GM12864 (cell line): ENCODE measurements at regions not wholly inside any gene's neighbourhood (a gene's known extent, or its start where the extent isn't known, plus 50 kb on each side); places are given as distances from the start of the nearest gene placed in this dataset.

ENCODE experiments used
- DNase-seq: peaks from one replicate; pipeline ENCODE4 v3.0.0-alpha.2; 2011; ENCODE audit warnings: low read depth
- H3K4me3 ChIP-seq: 2 replicates; pipeline ENCODE4 v1.5.1; 2011; ENCODE audit warnings: mild to moderate bottlenecking, low read depth, low read length, control low read depth
- TF ChIP-seq, protein P1 (sequence below): IDR thresholded peaks from 2 replicates; pipeline ENCODE4 v1.5.1; 2011; ENCODE audit warnings: low read depth, mild to moderate bottlenecking, moderate library complexity, low read length, control low read depth, inconsistent platforms; ENCODE audit errors: missing control alignments

DNA sequence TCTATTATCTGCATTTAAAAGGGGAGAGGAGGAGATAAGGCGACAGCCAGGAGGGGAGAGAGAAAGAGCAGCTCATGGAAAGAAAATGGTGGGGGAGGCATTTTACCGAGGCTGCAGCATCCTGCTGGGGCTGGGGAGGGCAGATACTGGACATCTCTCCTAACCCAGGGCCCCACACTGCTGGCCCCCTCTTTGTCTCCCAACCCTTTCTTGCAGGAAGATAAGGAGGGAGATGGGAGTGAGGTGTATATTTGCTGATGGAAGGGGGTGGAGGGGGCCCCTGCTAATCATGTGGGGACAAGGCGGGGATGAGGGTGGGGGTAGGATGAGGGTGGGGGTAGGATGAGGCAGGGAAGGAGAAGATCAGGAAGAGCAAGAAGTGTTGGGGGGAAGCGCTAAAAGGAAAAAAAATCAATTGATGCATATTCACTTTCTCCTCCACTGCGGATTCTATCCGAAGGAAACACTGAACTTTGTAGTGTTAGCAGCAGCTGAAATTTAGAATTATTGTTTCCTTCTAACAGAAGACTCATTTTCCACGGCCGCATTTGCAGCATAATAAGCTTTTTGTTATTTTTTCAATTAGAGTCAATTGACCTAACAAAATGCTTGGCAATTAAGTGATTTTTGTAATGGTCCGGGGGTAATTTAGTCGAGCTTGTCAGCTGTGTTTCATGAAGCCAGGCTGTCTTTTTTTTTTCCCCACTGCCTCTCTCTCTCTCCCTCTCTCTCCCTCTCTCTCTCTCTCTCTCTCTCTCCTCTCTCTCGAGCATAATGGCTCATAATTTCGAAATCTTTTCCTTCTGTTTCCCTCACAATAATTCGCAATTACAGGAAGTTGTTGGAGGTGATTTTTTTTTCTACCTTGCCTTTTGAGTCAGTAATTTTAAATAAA lies 1134.6 kb downstream of the BCL11B start:
- no peak overlapping the region for H3K4me3 ChIP-seq
- DNase-seq = no peak
- TF ChIP-seq, protein P1, sequence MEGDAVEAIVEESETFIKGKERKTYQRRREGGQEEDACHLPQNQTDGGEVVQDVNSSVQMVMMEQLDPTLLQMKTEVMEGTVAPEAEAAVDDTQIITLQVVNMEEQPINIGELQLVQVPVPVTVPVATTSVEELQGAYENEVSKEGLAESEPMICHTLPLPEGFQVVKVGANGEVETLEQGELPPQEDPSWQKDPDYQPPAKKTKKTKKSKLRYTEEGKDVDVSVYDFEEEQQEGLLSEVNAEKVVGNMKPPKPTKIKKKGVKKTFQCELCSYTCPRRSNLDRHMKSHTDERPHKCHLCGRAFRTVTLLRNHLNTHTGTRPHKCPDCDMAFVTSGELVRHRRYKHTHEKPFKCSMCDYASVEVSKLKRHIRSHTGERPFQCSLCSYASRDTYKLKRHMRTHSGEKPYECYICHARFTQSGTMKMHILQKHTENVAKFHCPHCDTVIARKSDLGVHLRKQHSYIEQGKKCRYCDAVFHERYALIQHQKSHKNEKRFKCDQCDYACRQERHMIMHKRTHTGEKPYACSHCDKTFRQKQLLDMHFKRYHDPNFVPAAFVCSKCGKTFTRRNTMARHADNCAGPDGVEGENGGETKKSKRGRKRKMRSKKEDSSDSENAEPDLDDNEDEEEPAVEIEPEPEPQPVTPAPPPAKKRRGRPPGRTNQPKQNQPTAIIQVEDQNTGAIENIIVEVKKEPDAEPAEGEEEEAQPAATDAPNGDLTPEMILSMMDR = no peak

DNA sequence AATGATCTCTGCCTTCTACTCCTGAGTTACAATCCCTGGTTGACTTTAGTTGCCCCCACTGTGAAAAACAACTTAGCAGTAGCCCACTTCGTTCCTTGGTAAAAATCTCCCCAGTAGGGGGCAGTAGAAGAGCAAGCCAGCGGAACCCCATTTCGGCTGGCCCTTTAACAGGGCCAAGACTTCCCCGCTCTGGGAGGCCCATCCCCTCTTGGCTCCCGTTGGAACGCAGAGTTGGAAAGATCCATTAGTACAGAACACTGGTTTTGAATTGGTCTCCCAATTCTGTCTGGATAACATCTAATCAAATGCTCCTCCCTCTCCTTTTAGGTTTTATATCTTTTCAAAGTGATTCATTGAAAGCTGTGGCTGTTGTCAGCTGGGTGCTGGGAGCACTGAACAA lies 1133.3 kb downstream of the BCL11B start:
- H3K4me3 ChIP-seq = no peak overlapping the region
- no peak for DNase-seq

DNA sequence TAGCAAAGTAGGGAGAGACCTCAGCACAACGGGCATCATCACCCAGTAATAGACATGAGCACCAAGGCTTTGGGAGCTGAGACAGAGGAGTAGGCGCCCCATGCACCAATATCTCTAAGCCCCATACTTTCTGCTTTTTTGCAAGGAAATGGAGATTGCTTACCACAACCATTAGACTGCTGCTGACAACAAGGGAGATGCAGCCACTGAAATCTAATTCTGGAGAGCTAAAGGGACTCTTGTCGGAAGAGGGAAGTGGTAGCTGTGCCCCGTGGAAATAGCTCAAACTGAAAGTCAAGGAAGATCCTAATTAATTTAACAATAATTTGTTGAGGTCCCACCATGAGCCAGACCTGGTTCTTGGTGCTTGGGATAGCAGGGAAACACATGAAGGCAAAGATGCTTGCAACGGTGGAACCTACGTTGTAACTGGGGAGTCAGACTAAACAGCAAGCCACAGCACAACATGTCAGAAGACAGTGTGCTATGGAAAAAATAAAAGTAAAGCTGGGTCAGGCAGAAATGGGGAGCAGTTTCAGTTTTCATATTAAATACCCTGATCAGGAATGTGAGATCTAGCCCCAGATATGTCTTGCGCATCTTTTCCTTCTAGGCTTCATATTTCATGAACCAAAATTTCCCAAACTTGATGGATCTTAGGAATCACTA lies 1131.0 kb downstream of the BCL11B start:
- DNase-seq = no peak
- TF ChIP-seq, protein P1 = no peak
- H3K4me3 ChIP-seq = no peak overlapping the region

More for the DNA sequence above, 1133.3 kb downstream of the BCL11B start:
- TF ChIP-seq, protein P1 = peak; percentile 40

DNA sequence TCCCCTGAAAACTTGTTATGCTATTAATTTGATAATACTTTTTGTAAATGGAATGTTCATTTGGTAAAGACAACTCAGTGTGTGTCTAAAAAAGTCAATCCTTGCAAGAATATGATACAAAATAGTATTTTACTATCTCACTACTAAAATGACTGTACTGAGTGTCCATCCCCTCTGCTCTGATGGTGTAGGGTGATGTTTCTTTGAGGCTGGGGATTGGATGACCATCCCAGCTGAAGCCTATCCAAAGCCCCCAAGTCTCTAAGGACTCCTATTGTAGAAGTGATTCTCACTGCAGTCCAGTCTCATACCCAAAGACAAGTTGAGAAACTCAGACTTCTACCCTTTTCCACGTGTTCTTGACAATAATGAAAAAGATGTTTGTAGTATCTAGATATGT lies 1128.4 kb downstream of the BCL11B start:
- DNase-seq = no peak

DNA sequence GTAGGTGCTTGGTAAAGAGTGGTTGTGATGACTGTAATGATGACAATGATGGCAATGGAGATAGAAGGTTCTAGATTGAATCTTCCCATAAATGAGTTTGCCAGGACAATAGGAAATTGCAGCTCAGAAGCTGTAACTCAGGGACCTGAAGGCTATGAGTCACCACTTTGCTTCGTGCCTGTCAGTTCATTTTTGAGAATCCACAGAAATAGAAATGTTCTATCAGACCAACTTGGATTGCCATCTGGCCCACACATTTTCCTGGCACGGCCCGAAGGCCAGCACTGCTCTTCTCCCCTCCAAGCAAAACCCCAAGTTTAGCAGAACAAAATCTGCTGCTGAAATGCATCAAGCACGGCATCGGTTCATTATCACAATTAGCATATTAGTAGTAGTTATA lies 1127.0 kb downstream of the BCL11B start:
- DNase-seq = no peak
- H3K4me3 ChIP-seq = no peak overlapping the region
- TF ChIP-seq, protein P1 = no peak

More for the DNA sequence above, 1128.4 kb downstream of the BCL11B start:
- TF ChIP-seq, protein P1 = no peak
- H3K4me3 ChIP-seq = no peak overlapping the region

DNA sequence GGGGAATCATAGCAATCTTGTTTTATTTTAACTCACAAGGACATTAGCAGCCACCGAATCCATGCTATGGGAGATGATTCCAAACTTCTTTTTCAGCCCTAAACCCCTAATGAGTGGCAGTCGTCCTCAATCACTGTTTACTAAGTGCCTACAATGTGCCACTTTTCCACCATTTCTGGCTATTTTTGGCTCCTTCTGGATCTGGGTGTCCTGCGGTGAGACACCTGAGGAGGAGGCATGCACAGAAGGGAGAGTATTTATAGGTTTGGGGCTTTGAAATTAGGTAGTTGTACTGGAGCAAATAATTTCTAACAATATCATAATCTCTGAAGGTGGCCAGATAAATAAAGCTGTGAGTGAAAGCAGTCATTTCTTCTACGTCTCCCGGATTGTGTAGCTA lies 1125.6 kb downstream of the BCL11B start:
- DNase-seq = no peak
- TF ChIP-seq, protein P1 = no peak
- H3K4me3 ChIP-seq = no peak overlapping the region
